ENCODE measurements at regions not wholly inside any gene's neighbourhood (a gene's known extent, or its start where the extent isn't known, plus 50 kb on each side); places are given as distances from the start of the nearest gene placed in this dataset.
"Not testable (repeated sequence)": the region's sequence is repeated elsewhere in the genome, so short reads cannot be mapped to it uniquely, and the experiment has no call there.

DNA sequence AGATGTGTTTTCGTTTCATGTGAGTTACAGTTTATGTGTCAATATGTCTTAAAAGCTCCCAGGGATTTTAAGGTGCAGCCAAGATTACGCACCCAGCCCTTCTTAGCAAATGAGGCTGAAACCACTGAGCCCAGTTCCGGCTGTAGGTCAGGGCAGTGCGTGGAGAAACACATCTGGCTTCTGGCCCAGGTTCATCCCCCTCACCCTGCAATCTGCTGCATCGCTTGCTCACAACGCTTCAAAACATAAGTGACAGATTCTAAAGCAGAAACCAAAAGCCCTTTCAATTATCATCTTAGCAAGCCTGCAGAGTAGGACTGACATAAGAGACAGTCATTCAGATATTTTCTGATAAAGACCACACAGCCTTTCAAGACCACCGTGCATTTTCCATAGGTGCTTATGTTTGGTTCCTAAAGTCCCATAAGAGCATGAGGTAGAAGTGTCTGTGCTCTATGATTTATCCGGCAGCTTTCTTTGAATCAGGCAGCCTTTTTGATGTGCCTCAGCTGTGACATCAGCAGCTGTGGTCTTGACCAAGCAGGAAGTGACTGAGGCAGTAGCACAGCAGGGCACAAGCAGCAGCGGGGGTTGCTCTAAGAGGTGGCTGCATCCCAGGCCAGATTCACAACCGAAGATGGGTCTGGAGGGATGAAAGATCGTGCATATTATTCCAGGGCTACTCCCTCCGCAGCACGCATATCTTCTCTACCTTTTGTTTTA, 72.1 kb upstream of the LYZL2 start:
- peak; percentile 62 for DNase-seq (ENCODE audit: low read depth in 2 of 2)

DNA sequence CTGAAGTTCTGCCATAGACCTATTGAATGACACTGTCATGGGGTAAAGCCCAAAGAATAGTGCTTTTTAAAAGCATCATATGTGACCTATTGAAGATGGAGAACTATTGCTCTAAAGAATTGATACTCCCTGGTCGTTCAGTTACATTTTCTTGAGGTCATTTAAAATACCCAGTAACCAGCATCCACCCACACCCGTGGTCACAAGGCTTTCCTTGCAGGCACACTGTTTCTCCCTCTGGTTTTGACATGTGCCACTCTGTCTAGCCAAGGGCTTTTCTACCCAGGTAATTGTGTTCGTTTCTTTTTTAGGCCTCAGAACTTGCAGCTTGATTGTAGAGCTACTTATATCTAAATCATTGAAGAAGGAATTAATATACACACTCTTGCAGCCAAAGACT, 68.3 kb upstream of the LYZL2 start:
- DNase-seq (ENCODE audit: low read depth in 2 of 2) = no peak

DNA sequence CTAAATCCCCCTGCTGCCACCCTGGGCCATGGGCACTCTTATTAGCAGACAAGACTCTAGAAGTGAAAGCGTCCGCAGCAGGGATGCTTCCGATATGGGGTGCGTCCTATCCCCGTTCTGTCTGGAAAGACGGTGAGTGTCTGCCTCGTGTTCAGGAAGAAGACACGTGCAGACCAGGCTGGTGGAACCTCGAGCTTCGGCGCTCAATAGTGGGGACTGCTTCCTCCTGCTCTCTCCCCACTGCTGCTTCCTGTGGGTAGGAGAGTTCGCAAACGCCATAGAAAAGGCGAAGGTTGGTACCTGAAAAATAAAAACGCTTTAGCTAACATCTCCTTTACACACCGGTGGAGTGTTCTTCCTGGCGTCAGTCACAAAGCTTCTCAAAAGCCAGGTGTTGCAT, 67.7 kb upstream of the LYZL2 start:
- not testable (repeated sequence) for DNase-seq (ENCODE audit: low read depth in 2 of 2)

DNA sequence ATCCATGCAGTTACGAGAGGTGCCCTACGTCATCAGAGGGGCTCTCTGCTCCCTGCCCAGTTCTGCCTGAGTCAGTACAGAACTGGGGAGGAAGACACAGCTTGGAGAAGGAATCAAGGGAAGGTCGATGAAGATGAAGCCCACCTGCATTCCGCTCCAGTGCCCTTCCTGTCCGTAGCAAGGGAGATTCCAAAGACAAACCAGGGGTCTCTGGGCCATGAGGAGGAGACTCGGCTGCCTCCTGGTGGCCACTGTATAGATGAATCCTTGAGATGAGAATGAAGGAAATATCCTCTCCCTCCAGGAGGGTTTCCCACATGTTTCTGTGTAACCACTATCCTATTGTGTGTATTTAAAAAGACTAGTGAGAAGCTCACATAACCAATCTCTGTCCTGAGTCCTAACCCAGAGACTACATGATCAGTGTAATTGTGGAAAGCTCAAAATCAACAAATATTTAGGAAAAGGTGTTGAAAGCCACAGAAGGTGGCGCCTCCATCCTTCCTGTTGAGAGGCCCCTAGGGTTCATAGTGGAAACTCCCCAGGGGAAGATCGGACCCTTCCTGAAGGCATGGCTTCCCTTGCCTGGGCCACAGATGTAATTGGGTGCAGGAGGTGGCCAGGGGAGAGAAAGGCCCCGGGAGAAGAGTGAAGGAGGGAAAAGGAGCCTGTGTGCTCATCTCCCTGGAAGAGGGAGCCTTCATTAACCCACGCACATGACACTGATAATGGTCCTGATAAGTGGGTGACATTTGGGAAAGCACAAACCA, 67.0 kb upstream of the LYZL2 start:
- not testable (repeated sequence) for DNase-seq (ENCODE audit: low read depth in 2 of 2)

DNA sequence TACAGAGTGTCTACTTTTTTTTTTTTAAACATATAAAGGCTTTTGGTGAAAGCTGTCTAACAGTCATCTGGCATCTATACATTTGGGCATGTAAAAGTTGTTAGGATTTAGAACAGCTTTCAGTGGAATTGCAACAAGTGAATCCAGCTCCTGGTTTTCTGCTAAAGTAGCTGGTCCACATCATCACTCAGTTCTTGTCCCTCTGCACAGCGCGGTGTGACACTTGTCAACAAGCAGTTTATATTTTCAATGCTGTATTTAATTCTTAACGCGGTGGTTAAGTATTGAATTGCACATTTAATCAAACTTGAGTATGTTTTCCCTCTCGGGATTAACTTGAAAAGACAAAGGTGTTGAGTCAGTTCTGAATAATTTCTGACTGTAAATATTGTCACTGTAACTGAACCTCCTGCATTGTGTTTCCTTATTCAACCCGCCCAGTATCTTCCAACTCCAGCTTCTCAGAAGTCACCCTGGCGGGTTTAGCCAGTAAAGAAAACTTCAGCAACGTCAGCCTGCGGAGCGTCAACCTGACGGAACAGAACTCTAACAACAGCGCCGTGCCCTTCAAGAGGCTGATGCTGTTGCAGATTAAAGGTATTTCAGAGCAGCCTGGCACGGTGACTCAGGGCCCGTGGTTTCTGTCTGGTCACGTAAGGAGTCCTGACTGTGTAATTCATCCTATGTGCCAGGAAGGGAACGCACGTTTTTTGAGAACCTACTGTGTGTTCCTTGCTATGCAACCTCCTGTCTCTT, 66.1 kb upstream of the LYZL2 start:
- DNase-seq (ENCODE audit: low read depth in 2 of 2) = peak; percentile 52 to 69

DNA sequence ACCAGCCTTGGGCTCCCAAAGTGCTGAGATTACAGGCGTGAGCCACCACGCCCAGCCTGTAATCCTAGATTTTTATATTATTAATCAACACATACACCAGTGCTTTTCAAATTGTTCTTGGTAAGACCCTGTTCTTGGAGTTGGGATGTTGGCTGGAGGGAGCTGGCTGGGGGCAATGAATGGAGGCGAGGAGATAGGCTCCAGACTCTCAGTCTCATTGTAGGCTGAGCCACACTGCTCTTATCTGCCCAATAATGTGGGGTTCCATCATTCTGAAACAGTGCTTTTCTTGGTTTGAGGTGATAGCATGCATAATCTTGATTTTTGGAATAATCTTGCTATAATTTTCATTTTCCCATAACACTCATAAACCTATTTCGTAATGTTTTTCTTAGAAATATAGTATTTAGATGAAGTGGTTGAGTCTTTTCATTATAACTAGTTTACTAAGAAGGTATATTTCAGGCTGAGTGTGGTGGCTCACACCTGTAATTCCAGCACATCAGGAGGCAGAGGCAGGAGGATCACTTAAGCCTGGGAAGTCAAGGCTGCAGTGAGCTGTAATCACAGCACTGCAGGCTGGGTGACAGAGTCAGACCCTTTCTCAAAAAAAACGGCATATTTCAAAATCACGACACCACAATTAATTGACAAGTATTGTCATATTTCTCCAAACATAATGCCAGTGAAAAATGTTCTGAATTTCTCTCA, 65.1 kb upstream of the LYZL2 start:
- DNase-seq (ENCODE audit: low read depth in 2 of 2) = no peak

DNA sequence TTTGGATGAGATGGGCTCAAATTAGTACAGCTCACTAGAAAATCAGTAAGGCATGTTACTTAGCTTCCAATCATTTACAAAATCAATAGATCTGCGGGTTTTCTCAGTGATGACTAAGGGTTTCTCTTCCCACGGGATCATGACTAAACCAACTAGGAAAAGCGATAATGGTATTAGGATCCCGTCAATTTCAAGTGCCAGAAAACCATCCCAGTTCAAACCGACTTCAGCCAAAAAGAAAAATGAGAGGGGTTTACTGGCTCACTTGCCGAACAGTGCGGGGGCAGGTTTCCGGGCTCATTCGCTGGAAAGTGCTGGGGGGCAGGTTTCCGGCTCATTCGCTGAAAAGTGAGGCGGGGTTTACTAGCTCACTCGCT, 62.1 kb upstream of the LYZL2 start:
- no peak for DNase-seq (ENCODE audit: low read depth in 2 of 2)

DNA sequence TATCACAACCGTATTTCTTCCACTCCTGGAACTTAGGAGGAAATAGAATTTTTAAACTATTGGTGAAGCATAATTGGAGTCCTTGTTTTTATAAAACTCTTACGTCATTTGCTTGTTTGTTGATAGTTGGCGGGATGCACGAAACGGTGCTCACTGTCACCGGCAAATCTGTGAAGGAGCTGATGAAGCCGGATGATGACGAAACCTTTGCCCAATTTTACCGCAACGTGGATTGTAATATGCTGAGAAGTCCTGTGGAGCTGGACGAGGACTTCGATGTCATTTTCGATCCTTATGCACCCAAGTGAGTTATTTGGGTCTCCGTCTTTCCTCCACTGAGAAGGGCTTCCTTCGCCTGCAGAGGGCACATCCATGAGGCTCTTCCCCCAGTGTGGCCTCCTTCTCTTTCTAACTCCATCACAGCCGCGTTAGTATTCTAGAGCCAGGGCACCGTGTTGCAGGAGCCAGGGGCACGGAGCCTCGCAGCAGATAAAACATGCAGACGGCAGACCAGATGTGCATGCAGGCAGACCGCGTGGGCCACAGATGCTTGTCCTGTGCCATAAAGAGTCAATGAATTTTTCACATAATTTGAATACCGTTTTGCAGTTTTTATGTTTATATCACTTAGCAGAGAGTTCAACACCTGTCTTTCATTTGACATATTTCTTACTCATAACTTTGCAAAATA, 61.5 kb upstream of the LYZL2 start:
- DNase-seq (ENCODE audit: low read depth in 2 of 2) = not testable (repeated sequence)

DNA sequence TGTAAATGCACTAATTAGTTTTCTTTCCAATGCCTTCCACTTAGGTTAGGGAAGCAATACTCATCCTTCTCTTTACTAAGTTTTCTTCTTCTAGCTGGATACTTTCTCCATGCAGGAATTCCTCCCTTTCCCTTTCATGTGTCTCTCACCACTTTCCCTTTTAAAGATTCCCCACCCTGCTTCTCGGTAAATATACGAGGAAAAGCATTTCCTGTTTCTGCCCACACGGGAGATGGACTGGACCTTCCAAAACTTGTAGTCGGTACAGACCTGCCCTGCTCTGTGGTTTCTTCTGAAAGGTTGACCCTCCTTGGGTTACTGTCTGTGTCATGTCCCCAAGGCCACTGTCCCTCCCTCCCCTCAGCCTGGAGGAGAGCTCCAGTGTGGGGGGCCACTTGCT, 58.9 kb upstream of the LYZL2 start:
- DNase-seq (ENCODE audit: low read depth in 2 of 2) = no peak

DNA sequence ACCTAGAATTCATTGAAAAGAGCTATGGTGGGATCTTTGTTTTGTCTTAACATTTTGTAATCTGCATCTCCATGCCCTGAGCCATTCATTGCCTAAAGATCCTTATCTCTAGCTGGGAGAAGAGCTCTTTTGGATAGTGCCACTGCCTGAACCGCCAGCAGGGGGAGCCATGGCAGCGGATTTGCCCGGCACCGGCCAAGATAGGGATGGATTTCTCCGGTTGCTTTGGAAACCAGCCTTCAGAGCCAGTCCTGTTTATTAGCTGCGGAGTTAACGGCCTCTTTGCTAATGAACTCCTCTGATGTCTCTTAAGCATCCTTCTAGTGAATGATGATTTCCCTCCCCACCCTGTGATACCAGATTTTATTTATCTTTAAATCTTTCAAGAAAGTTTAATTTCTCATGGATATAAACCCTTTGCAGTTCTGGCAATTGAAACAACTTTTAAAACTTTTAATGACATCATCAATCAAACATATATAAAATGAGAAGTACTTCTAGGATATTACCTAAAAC, 58.2 kb upstream of the LYZL2 start:
- DNase-seq (ENCODE audit: low read depth in 2 of 2) = peak; percentile 75 to 83

DNA sequence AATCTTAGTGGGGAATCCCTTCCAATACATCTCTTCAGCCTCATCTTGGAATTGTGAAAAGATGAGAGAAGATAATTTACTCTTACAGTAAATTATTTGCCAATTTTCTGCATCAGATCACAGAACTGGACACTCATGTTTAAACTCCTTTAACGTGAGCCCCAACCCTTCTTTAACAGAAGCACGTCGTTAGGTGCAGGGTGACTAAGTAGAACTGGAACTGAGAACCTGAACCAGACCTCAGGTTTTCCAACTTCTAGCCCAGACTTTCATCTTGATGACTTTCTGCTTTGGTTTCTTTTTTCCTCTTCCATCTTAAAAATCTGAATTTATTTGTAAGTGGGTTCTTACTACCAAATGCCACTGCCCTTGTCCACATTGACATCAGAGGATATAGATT, 57.2 kb upstream of the LYZL2 start:
- DNase-seq (ENCODE audit: low read depth in 2 of 2) = no peak

DNA sequence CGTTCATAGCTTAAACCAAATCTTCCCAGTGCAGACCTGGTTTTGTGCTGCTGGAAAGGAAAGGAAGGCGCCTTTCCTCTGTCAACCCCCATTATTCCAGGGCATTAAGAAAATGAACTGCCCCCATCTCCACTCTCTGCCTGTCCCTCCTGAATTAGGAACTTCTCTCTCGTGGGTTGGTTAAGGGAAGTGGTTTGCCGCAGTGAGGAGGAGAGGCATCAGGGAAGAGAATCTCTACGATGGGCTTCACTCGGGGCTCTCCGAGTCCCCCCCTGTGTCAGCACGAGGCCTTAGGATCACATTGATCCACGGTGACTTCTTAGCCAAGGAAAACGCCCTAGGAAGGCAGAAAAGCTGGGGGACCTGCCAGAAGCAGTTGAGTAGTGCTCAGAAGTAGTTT, 53.9 kb upstream of the LYZL2 start:
- no peak for DNase-seq (ENCODE audit: low read depth in 2 of 2)

DNA sequence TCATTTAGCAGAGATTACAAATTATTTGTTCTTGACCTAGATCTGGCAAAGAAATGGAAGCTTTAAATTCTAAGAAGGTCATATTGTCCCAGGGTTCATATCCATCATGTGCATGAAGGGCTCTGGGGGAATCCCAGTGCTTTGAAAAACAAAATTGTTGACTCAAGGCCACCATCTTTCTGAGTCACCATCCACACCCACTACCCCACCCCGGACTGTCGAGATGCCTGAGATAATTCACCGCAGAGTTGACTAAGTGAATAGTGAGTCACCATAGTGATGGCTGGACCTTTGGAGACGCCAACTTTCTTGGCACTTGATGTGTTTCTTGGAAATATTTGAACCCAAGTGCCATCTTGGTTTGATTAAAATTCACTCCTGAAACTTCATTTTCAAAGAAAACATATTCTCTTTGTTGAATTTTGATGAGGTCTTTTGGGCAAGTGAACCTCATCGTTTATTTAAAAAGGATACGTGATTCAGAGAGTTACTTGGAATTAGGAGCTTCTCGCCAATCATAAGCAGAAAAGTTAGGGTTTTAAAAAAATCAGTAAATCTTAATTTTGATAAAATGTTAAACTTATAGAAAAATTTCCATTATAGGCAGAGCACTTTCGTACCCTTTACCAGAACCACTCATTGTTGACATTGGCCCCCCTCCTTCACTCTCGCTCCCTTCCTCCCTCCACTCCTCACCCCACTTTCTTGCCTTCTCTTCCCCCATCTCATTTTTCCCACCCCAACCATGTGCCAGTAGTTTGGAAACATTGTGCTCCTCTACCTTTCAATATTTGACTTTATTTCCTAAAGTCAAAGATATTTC, 53.0 kb upstream of the LYZL2 start:
- peak; percentile 45 to 57 for DNase-seq (ENCODE audit: low read depth in 2 of 2)

DNA sequence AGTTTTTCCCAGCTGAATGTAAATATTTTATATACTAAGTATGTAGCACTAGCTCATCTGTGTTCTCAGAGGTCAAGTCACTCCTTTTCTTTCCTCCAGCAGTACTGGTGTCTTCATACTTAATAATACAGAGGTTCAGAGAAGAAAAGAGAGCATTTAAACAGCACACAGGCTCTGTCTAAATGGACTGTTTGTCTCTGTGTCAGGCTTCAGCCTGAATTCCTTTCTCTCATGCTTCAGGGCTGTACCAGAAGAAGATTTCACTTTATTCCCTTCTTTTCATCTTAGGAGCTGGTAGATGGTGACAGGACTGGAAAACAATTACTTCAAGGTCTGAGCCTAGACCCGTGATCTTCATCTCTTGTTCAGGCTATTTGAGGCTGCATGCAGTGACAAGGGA, 51.4 kb upstream of the LYZL2 start:
- no peak for DNase-seq (ENCODE audit: low read depth in 2 of 2)

Data from activated CD4-positive, alpha-beta T cell treated with anti-CD3 and anti-CD28 coated beads for 24 hours (primary cell).